SK-N-MC (cell line): ENCODE measurements at regions not wholly inside any gene's neighbourhood (a gene's known extent, or its start where the extent isn't known, plus 50 kb on each side); places are given as distances from the start of the nearest gene placed in this dataset.

ENCODE experiments used
- DNase-seq: peaks from one replicate; pipeline ENCODE4 v3.0.0-alpha.2; 2011; ENCODE audit warnings: low read depth, low spot score
- H3K27ac ChIP-seq: fragments of 200-600 bp; sonication (generic); 2 replicates; pipeline ENCODE4 v1.5.1; 2016; ENCODE audit warnings: mixed run types
- H3K36me3 ChIP-seq: fragments of 200-600 bp; sonication (generic); 2 replicates; pipeline ENCODE4 v1.6.1; 2017; ENCODE audit warnings: antibody characterized with exemption, low read length, mixed read lengths; ENCODE audit not compliant: insufficient read depth
- H3K4me3 ChIP-seq: fragments of 200-600 bp; sonication (generic); 2 replicates; pipeline ENCODE4 v1.5.1; 2016
- H3K9ac ChIP-seq: fragments of 200-600 bp; sonication (generic); 2 replicates; pipeline ENCODE4 v1.8.0; 2017; ENCODE audit warnings: mixed run types, mixed read lengths; ENCODE audit not compliant: insufficient read length
- H3K9me3 ChIP-seq: fragments of 200-600 bp; sonication (generic); 2 replicates; pipeline ENCODE4 v1.6.1; 2017; ENCODE audit warnings: low read depth, mild to moderate bottlenecking, antibody characterized with exemption, low read length, moderate library complexity, mixed read lengths
- EZH2 ChIP-seq: fragments of 200-600 bp; sonication (generic); IDR thresholded peaks from one replicate; pipeline ENCODE4 v1.6.1; 2017; ENCODE audit warnings: antibody characterized with exemption
- FOXP2 ChIP-seq: optimal IDR thresholded peaks from 2 replicates; pipeline ENCODE3; 2011; ENCODE audit warnings: mild to moderate bottlenecking, moderate library complexity; ENCODE audit not compliant: insufficient read depth; ENCODE audit errors: extremely low read length, control extremely low read depth
- POLR2AphosphoS5 ChIP-seq: IDR thresholded peaks from 2 replicates; pipeline ENCODE4 v1.6.1; 2012; ENCODE audit warnings: mild to moderate bottlenecking, low read depth, low read length, borderline replicate concordance

GRCh38 chr1:232504651-232505050 lies 125.3 kb downstream of the SIPA1L2 start:
- Histone ChIP-seq H3K9ac (no peak overlapping the region), H3K4me3 (no peak overlapping the region), H3K36me3 (no peaks in the 10 kb centered on the region), H3K9me3 (no peaks in the 10 kb centered on the region), H3K27ac (no peak overlapping the region)
- TF ChIP-seq EZH2 (no peak), FOXP2 (no peak), POLR2AphosphoS5 (no peak)
- no peak for DNase-seq

DNA sequence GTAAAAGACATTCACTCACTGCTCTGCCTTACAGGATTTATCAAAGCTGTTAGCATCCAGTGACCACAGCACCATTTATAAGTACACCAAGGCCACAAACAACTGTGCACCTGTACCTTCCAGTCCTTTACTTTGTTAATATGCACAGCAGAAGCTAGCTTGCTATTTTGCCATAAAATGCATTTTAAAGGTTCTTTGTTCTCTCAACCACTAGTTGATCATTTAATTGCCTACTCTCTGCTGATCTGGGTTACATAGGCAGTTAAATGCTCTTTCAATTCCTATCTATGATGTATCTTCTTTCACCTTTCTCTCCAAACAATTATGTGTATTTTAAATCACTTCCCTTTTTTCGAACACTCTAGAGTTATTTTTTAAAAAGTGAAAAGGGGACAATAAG lies 126.4 kb downstream of the SIPA1L2 start:
- H3K9ac ChIP-seq: no peak overlapping the region
- H3K36me3 ChIP-seq: no peaks in the 10 kb centered on the region
- no peaks in the 10 kb centered on the region for H3K9me3 ChIP-seq
- no peak overlapping the region for H3K27ac ChIP-seq
- TF ChIP-seq FOXP2 (no peak), POLR2AphosphoS5 (no peak), EZH2 (no peak)
- no peak overlapping the region for H3K4me3 ChIP-seq
- no peak for DNase-seq

DNA sequence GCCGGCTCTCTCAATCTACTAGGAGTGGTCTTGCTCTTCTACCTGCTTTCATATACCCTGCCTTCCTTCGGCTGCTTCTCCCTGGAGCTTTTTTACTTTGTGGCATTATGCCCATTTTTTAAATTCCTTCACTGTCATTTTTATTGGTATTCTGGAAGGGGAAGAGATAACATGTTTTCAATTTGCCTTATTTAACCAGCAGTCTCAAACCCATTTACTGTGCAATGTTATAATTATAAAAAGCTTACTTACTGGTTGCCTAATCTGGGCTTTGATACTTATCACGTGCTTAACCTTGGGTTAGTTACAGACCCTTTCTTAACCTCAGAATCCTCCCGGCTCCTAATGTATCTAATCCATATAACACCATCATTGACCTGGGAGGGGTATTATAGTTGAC lies 128.1 kb downstream of the SIPA1L2 start:
- no peaks in the 10 kb centered on the region for H3K36me3 ChIP-seq
- no peak for TF ChIP-seq POLR2AphosphoS5
- TF ChIP-seq EZH2: no peak
- TF ChIP-seq FOXP2: no peak
- DNase-seq: peak; percentile 6
- H3K9ac ChIP-seq: no peak overlapping the region
- H3K9me3 ChIP-seq: no peaks in the 10 kb centered on the region
- no peak overlapping the region for H3K27ac ChIP-seq
- H3K4me3 ChIP-seq: no peak overlapping the region

DNA sequence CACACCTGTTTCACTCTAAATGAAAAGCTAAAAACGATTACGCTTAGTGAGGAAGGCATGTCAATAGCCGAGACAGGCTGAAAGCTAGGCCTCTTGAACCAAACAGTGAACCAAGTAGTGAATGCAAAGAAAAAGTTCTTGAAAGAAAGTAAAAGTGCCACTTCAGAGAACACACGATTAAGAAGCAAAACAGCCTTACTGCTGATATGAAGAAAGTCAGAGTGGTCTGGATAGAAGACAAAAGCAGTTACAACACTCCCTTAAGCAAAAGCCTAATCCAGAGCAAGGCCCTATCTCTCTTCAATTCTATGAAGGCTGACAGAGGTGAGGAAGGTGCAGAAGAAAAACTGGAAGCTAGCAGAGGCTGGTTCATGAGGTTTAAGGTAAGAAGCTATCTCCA lies 130.7 kb downstream of the SIPA1L2 start:
- Histone ChIP-seq H3K27ac (no peak overlapping the region), H3K9me3 (no peaks in the 10 kb centered on the region), H3K9ac (no peak overlapping the region), H3K36me3 (no peaks in the 10 kb centered on the region), H3K4me3 (no peak overlapping the region)
- TF ChIP-seq FOXP2 (no peak), EZH2 (no peak), POLR2AphosphoS5 (no peak)
- no peak for DNase-seq

DNA sequence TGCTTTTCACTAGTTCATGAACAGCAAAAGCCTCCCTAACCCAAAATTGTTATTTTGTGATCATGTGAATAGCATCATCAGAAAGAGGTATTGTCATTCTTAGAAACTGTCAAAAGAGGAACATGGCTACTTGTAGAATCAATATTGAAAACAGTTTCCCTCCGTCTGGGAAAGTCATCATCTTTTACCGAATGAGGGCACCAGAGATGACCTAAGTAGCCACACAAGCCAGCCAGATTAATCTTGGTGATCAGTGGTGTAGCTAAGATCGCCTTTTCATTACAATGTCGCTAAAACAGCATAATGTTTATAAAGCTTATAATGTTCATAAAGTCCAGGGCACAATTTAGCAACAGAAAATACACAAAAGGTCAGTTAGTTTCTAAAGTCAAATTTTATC lies 136.1 kb downstream of the SIPA1L2 start:
- H3K36me3 ChIP-seq: no peaks in the 10 kb centered on the region
- H3K9me3 ChIP-seq: no peaks in the 10 kb centered on the region
- H3K27ac ChIP-seq: no peak overlapping the region
- DNase-seq: no peak
- H3K9ac ChIP-seq: no peak overlapping the region
- TF ChIP-seq POLR2AphosphoS5 (no peak), EZH2 (no peak), FOXP2 (no peak)
- H3K4me3 ChIP-seq: no peak overlapping the region

- H3K4me3 ChIP-seq: no peak overlapping the region
- DNase-seq: no peak
- H3K27ac ChIP-seq: no peak overlapping the region
- H3K9ac ChIP-seq: no peak overlapping the region
- H3K9me3 ChIP-seq: no peaks in the 10 kb centered on the region
- TF ChIP-seq FOXP2 (no peak), POLR2AphosphoS5 (no peak)
- no peaks in the 10 kb centered on the region for H3K36me3 ChIP-seq
These were observed 140.7 kb downstream of the SIPA1L2 start for GRCh38 chr1:232489256-232489655.

DNA sequence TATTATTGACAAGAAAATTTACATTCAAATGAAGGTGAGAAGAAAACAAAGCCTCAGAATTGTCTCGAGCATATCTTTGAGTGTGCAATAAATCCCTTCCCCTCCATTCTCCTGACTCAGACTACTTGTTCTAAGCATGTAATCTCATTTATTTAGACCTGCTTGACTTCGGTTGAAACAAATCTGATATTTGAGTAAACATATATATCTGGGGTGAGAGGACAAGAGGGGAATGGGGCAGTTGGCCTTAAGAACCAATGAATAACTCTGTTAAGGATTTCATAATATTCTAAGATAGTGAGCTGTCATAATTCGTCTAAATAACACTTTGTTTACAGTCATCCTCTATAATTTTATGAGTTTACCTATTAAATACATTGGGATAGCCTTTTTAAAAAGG lies 142.7 kb downstream of the SIPA1L2 start:
- DNase-seq: no peak
- H3K4me3 ChIP-seq: no peak overlapping the region
- no peaks in the 10 kb centered on the region for H3K9me3 ChIP-seq
- TF ChIP-seq FOXP2 (no peak), EZH2 (no peak), POLR2AphosphoS5 (no peak)
- no peak overlapping the region for H3K27ac ChIP-seq
- H3K36me3 ChIP-seq: no peaks in the 10 kb centered on the region
- no peak overlapping the region for H3K9ac ChIP-seq

DNA sequence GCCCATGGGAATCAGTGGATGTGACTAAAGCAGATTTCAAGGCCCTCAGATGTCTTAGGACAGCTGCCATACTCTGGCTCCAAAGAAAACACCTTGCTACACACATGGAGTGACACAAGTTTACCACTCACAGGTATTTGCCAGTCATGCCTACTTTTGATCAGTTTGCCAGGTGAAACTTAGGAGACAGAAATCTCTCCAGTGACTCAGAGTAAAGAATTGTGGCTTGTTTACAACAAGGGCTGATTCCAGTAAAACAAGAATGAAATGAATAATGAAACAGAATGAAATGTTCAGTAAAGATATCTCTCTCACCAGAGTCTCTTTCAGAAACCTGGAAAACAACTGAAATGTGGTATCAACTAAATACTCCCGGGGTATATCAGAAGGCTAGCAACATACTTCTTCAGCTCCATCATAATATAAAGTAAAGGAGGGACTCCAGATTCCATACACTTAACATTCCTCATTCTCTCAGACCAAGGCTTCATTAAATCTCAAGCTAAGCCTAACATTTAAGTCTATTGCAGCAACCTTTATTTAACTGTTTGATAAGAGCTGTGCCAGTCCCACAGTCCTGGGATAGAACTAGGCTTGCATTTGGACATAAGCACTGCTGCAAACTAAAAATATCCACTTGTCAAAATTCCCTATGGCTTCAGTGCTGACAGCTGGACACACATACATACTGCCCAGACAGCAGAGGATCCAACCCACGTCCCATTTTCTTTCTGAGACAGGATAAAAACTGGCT lies 143.3 kb downstream of the SIPA1L2 start:
- Histone ChIP-seq H3K27ac (no peak overlapping the region), H3K9ac (no peak overlapping the region)
- TF ChIP-seq EZH2 (no peak), FOXP2 (no peak), POLR2AphosphoS5 (no peak)

GRCh38 chr1:232486006-232486405 lies 143.9 kb downstream of the SIPA1L2 start:
- no peak overlapping the region for H3K27ac ChIP-seq
- DNase-seq: no peak
- no peak overlapping the region for H3K4me3 ChIP-seq
- no peak overlapping the region for H3K9ac ChIP-seq
- TF ChIP-seq EZH2 (no peak), POLR2AphosphoS5 (no peak), FOXP2 (no peak)
- no peaks in the 10 kb centered on the region for H3K36me3 ChIP-seq
- no peaks in the 10 kb centered on the region for H3K9me3 ChIP-seq

More for the DNA sequence above, 143.3 kb downstream of the SIPA1L2 start:
- no peak overlapping the region for H3K4me3 ChIP-seq
- no peaks in the 10 kb centered on the region for H3K36me3 ChIP-seq
- DNase-seq: no peak
- no peaks in the 10 kb centered on the region for H3K9me3 ChIP-seq
